ENCODE measurements at regions not wholly inside any gene's neighbourhood (a gene's known extent, or its start where the extent isn't known, plus 50 kb on each side); places are given as distances from the start of the nearest gene placed in this dataset.

DNA sequence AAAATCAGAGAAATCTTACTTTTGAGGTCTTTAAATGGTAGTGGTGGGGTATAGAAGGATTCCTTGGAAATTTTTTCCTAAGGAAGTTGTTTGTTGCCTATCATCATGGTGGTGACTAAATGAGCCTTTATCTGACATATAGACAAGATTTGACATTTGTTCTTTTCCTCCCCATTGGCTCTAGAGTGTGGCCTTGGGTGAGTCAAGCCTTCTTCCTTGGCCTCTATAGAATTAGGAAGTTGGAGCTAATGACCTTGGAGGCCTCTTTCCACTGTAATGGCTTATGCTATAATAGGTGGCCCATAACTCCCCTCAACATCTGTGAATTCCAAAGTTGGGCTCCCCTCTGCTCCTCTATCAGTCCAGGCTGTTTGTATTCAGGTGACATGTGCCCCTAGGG is 79.1 kb upstream of the HNF1B start (continued):
- TF ChIP-seq, protein P1, sequence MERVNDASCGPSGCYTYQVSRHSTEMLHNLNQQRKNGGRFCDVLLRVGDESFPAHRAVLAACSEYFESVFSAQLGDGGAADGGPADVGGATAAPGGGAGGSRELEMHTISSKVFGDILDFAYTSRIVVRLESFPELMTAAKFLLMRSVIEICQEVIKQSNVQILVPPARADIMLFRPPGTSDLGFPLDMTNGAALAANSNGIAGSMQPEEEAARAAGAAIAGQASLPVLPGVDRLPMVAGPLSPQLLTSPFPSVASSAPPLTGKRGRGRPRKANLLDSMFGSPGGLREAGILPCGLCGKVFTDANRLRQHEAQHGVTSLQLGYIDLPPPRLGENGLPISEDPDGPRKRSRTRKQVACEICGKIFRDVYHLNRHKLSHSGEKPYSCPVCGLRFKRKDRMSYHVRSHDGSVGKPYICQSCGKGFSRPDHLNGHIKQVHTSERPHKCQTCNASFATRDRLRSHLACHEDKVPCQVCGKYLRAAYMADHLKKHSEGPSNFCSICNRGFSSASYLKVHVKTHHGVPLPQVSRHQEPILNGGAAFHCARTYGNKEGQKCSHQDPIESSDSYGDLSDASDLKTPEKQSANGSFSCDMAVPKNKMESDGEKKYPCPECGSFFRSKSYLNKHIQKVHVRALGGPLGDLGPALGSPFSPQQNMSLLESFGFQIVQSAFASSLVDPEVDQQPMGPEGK (tag by site-specific recombination; IDR thresholded peaks at IDR 0.05) = no peak
- TF ChIP-seq, protein P2, sequence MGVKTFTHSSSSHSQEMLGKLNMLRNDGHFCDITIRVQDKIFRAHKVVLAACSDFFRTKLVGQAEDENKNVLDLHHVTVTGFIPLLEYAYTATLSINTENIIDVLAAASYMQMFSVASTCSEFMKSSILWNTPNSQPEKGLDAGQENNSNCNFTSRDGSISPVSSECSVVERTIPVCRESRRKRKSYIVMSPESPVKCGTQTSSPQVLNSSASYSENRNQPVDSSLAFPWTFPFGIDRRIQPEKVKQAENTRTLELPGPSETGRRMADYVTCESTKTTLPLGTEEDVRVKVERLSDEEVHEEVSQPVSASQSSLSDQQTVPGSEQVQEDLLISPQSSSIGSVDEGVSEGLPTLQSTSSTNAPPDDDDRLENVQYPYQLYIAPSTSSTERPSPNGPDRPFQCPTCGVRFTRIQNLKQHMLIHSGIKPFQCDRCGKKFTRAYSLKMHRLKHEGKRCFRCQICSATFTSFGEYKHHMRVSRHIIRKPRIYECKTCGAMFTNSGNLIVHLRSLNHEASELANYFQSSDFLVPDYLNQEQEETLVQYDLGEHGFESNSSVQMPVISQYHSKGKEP (tag by site-specific recombination; IDR thresholded peaks at IDR 0.05) = no peak
- TF ChIP-seq ZFP37 (tag by site-specific recombination; IDR thresholded peaks at IDR 0.05) (no peak), ZBTB21 (tag by site-specific recombination; IDR thresholded peaks at IDR 0.05) (no peak), ZXDB (tag by site-specific recombination; IDR thresholded peaks at IDR 0.05) (no peak)
- TF ChIP-seq, protein P3, sequence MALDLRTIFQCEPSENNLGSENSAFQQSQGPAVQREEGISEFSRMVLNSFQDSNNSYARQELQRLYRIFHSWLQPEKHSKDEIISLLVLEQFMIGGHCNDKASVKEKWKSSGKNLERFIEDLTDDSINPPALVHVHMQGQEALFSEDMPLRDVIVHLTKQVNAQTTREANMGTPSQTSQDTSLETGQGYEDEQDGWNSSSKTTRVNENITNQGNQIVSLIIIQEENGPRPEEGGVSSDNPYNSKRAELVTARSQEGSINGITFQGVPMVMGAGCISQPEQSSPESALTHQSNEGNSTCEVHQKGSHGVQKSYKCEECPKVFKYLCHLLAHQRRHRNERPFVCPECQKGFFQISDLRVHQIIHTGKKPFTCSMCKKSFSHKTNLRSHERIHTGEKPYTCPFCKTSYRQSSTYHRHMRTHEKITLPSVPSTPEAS (tag by site-specific recombination; IDR thresholded peaks at IDR 0.05) = no peak

DNA sequence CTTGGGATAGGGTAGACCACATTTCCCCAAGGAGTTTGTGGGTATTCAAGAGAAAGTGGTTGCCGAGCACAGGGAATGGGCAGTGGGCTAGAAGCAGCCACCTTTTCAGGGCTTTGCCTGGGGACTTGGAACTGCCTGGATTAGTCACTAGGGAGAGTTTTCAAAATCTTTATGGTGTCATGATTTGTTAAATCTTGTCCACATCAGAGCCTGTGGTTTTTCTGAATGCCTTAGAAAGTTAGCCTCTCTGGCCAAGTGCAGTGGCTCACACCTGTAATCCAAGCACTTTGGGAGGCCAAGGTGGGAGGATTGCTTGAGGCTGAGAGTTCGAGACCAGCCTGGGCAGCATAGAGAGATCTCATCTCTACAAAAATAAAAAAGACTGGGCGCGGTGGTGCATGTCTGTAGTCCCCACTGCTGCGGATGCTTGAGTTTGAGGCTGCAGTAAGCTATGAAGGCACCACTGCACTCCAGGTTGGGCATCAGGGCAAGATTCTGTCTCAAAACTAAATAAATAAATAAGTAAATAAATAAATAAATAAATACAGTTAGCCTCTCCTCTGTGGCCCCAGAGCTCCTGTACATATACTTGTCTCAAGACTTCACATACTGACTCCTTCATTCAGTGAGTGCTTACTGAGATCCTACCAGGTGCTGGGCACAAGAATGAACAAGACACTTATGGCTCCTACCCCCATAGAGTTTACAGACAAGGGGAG is 76.3 kb upstream of the HNF1B start:
- CTCF ChIA-PET = interaction anchor here (1.3 kb wide), 1 partner anchor 171 kb away, joined by 10 read pairs; no protein-coding TSS in a partner anchor

More for the DNA sequence above, 76.3 kb upstream of the HNF1B start:
- TF ChIP-seq ZNF10 (tag by site-specific recombination; IDR thresholded peaks at IDR 0.05) = no peak
- no peak for TF ChIP-seq ZNF510 (tag by site-specific recombination; IDR thresholded peaks at IDR 0.05; ENCODE audit: insufficient replicate concordance)
- no peak for TF ChIP-seq ZNF843 (tag by site-specific recombination; IDR thresholded peaks at IDR 0.05)
- TF ChIP-seq ZSCAN30 (tag by site-specific recombination; IDR thresholded peaks at IDR 0.05) = no peak
- peak; percentile 72; the same call in 1 of the 2 replicates for TF ChIP-seq ZNF394 (tag by site-specific recombination; IDR thresholded peaks at IDR 0.05; ENCODE audit: borderline replicate concordance)
- TF ChIP-seq, protein P4, sequence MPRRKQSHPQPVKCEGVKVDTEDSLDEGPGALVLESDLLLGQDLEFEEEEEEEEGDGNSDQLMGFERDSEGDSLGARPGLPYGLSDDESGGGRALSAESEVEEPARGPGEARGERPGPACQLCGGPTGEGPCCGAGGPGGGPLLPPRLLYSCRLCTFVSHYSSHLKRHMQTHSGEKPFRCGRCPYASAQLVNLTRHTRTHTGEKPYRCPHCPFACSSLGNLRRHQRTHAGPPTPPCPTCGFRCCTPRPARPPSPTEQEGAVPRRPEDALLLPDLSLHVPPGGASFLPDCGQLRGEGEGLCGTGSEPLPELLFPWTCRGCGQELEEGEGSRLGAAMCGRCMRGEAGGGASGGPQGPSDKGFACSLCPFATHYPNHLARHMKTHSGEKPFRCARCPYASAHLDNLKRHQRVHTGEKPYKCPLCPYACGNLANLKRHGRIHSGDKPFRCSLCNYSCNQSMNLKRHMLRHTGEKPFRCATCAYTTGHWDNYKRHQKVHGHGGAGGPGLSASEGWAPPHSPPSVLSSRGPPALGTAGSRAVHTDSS (tag by site-specific recombination; IDR thresholded peaks at IDR 0.05) = no peak
- peak; percentile 27; the same call in 1 of the 2 replicates for TF ChIP-seq ZNF623 (tag by site-specific recombination; IDR thresholded peaks at IDR 0.05)
- TF ChIP-seq ZBTB20 (tag by site-specific recombination; IDR thresholded peaks at IDR 0.05) = 0 out of 2 replicates have a peak, but pooled peaks have one; percentile 8
- TF ChIP-seq ZNF266 (tag by site-specific recombination; IDR thresholded peaks at IDR 0.05; ENCODE audit: low read depth) = 0 out of 2 replicates have a peak, but pooled peaks have one; percentile 18
- TF ChIP-seq ZNF140 (tag by site-specific recombination; IDR thresholded peaks at IDR 0.05) = peak; percentile 53; the same call in 1 of the 2 replicates
- TF ChIP-seq ZNF426 (tag by site-specific recombination; IDR thresholded peaks at IDR 0.05) = peak; percentile 34
- no peak for TF ChIP-seq ZNF19 (tag by site-specific recombination; IDR thresholded peaks at IDR 0.05; ENCODE audit: low read depth)
- TF ChIP-seq ZIC2 (tag by site-specific recombination; IDR thresholded peaks at IDR 0.05) = no peak
- TF ChIP-seq MEIS1 (CRISPR knock-in tag; IDR thresholded peaks at IDR 0.05; ENCODE audit: borderline replicate concordance) = no peak
- no peak for TF ChIP-seq OVOL3 (tag by site-specific recombination; IDR thresholded peaks at IDR 0.05)
- TF ChIP-seq, protein P5, sequence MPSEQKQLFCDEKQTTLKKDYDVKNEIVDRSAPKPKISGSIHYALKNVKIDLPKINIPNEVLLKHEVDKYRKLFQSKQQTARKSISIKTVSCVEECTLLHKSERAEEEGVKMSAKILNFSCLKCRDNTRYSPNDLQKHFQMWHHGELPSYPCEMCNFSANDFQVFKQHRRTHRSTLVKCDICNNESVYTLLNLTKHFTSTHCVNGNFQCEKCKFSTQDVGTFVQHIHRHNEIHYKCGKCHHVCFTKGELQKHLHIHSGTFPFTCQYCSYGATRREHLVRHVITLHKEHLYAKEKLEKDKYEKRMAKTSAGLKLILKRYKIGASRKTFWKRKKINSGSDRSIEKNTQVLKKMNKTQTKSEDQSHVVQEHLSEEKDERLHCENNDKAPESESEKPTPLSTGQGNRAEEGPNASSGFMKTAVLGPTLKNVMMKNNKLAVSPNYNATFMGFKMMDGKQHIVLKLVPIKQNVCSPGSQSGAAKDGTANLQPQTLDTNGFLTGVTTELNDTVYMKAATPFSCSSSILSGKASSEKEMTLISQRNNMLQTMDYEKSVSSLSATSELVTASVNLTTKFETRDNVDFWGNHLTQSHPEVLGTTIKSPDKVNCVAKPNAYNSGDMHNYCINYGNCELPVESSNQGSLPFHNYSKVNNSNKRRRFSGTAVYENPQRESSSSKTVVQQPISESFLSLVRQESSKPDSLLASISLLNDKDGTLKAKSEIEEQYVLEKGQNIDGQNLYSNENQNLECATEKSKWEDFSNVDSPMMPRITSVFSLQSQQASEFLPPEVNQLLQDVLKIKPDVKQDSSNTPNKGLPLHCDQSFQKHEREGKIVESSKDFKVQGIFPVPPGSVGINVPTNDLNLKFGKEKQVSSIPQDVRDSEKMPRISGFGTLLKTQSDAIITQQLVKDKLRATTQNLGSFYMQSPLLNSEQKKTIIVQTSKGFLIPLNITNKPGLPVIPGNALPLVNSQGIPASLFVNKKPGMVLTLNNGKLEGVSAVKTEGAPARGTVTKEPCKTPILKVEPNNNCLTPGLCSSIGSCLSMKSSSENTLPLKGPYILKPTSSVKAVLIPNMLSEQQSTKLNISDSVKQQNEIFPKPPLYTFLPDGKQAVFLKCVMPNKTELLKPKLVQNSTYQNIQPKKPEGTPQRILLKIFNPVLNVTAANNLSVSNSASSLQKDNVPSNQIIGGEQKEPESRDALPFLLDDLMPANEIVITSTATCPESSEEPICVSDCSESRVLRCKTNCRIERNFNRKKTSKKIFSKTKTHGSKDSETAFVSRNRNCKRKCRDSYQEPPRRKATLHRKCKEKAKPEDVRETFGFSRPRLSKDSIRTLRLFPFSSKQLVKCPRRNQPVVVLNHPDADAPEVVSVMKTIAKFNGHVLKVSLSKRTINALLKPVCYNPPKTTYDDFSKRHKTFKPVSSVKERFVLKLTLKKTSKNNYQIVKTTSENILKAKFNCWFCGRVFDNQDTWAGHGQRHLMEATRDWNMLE (tag by site-specific recombination; conservative IDR thresholded peaks at IDR 0.05; ENCODE audit: low read depth) = peak; percentile 61; the same call in 1 of the 2 replicates
- TF ChIP-seq ZFP3 (tag by site-specific recombination; IDR thresholded peaks at IDR 0.05; ENCODE audit: low read depth) = 0 out of 2 replicates have a peak, but pooled peaks have one; percentile 16
- Histone ChIP-seq H3K4me1 (ENCODE audit: control insufficient read depth, insufficient read depth, low read length) (no peaks in the 10 kb centered on the region), H3K9me3 (ENCODE audit: control insufficient read depth, insufficient read depth, low read depth, low read length) (no peaks in the 10 kb centered on the region), H3K27ac (ENCODE audit: extremely low read depth, low read depth, low read length) (no peak overlapping the region), H3K36me3 (ENCODE audit: control insufficient read depth in 2 of 2, insufficient read depth in 1 of 2, low read length in 2 of 2) (no peaks in the 10 kb centered on the region), H3K4me3 (ENCODE audit: low read depth, low read length) (no peak overlapping the region)
- POLR2A ChIA-PET = no interaction called here
